Tibial nerve (tissue), 3 donors: ENCODE measurements at regions not wholly inside any gene's neighbourhood (a gene's known extent, or its start where the extent isn't known, plus 50 kb on each side); places are given as distances from the start of the nearest gene placed in this dataset.
"Not testable (repeated sequence)": the region's sequence is repeated elsewhere in the genome, so short reads cannot be mapped to it uniquely, and the experiment has no call there.

ENCODE experiments used
- POLR2A ChIP-seq, 2 donors: fragments of 450-650 bp; IDR thresholded peaks; one replicate each; pipeline ENCODE4 v1.6.1; 2017; ENCODE audit warnings: antibody characterized with exemption in 2 of 2, mild to moderate bottlenecking in 2 of 2, moderate library complexity in 2 of 2
- TF ChIP-seq, protein P1 (sequence below), 5 experiments: fragments of 200-600 bp in 3 of 5; fragments of 450-650 bp in 2 of 5; sonication (generic) in 3 of 5; IDR thresholded peaks; one replicate each; pipeline ENCODE4 v1.5.1; 2016 to 2019; ENCODE audit warnings: antibody characterized with exemption in 5 of 5, mild to moderate bottlenecking in 3 of 5, moderate library complexity in 2 of 5

DNA sequence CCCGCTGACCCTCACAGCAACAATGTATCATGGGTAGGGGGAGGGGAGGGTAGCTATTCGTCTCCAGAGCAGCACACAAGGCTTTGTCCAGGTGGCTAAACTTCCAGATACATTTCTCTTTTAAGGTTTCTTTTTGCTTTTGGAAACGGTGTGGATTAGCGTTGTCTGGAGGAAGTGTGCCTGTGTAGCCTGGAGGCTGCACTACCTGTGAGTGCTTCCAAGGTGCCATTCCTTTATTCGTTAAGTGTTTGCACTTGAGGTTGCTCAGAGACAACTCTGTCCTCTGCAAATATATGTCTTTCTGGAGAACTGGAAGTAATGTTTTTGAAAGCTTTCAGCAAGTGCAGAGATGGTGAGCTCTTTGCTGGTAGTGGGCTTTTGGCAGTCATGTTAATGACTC is 53.1 kb downstream of the HSFY1 start:
- TF ChIP-seq, protein P1, sequence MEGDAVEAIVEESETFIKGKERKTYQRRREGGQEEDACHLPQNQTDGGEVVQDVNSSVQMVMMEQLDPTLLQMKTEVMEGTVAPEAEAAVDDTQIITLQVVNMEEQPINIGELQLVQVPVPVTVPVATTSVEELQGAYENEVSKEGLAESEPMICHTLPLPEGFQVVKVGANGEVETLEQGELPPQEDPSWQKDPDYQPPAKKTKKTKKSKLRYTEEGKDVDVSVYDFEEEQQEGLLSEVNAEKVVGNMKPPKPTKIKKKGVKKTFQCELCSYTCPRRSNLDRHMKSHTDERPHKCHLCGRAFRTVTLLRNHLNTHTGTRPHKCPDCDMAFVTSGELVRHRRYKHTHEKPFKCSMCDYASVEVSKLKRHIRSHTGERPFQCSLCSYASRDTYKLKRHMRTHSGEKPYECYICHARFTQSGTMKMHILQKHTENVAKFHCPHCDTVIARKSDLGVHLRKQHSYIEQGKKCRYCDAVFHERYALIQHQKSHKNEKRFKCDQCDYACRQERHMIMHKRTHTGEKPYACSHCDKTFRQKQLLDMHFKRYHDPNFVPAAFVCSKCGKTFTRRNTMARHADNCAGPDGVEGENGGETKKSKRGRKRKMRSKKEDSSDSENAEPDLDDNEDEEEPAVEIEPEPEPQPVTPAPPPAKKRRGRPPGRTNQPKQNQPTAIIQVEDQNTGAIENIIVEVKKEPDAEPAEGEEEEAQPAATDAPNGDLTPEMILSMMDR (IDR thresholded peaks at IDR 0.05) = not testable (repeated sequence)
- not testable (repeated sequence) for TF ChIP-seq POLR2A (IDR thresholded peaks at IDR 0.05)
